PC-9 (cell line): ENCODE measurements at regions not wholly inside any gene's neighbourhood (a gene's known extent, or its start where the extent isn't known, plus 50 kb on each side); places are given as distances from the start of the nearest gene placed in this dataset.

Experiments used
- BruUV-seq: library from RNA; stranded (reverse); fragments of 400-500 nt; replicated peaks from 2 replicates; lab custom pipeline; 2021; lab: Mats Ljungman, UMichigan
- CTCF ChIA-PET: fragments of 300-600 bp; sonication (Branson Sonifier 250); formaldehyde crosslinking; loops from one replicate; lab custom pipeline; 2022; ENCODE audit warnings: antibody characterized with exemption; lab: Charles Lee
- POLR2A ChIA-PET: fragments of 300-600 bp; sonication (Branson Sonifier 250); formaldehyde crosslinking; loops from one replicate; lab custom pipeline; 2022; ENCODE audit warnings: antibody characterized with exemption; ENCODE audit not compliant: unreplicated experiment; lab: Charles Lee
- DNase-seq, 2 experiments: peaks; one replicate each; pipeline versions ENCODE4 v3.0.0 to v3.0.0-alpha.2; 2015 to 2022; ENCODE audit warnings: mixed read lengths in 1 of 2
- H2AFZ ChIP-seq: fragments of 200-600 bp; sonication (generic); 2 replicates; pipeline ENCODE4 v1.8.1; 2017; ENCODE audit warnings: antibody characterized with exemption
- H3F3A ChIP-seq: fragments of 200-600 bp; sonication (generic); 2 replicates; pipeline ENCODE4 v1.8.1; 2017; ENCODE audit warnings: antibody characterized with exemption, mild to moderate bottlenecking, low read depth; ENCODE audit not compliant: insufficient read depth
- H3K27ac ChIP-seq: fragments of 200-600 bp; sonication (generic); 2 replicates; pipeline ENCODE4 v1.6.1; 2016; ENCODE audit warnings: mixed run types
- H3K27me3 ChIP-seq: fragments of 200-600 bp; sonication (generic); 2 replicates; pipeline ENCODE4 v1.6.1; 2016; ENCODE audit warnings: low read depth, mixed run types; ENCODE audit not compliant: insufficient read depth
- H3K36me3 ChIP-seq: fragments of 200-600 bp; sonication (generic); 2 replicates; pipeline ENCODE4 v1.6.1; 2016; ENCODE audit warnings: low read depth, mixed run types
- H3K4me1 ChIP-seq: fragments of 200-600 bp; sonication (generic); replicated peaks from 2 replicates; pipeline ENCODE4 v1.6.1; 2016; ENCODE audit warnings: mixed run types; ENCODE audit not compliant: insufficient read depth
- H3K4me2 ChIP-seq: fragments of 200-600 bp; sonication (generic); 2 replicates; pipeline ENCODE4 v1.6.1; 2017; ENCODE audit warnings: mixed run types
- H3K4me3 ChIP-seq: fragments of 200-600 bp; sonication (generic); 2 replicates; pipeline ENCODE4 v1.6.1; 2016; ENCODE audit warnings: mixed run types
- H3K79me2 ChIP-seq: fragments of 200-600 bp; sonication (generic); 2 replicates; pipeline ENCODE4 v1.6.1; 2017; ENCODE audit warnings: low read depth, mixed run types
- H3K9me2 ChIP-seq: fragments of 200-600 bp; sonication (generic); 2 replicates; pipeline ENCODE4 v1.8.1; 2017; ENCODE audit warnings: mild to moderate bottlenecking; ENCODE audit not compliant: insufficient read depth
- H3K9me3 ChIP-seq: fragments of 200-600 bp; sonication (generic); 2 replicates; pipeline ENCODE4 v1.8.1; 2016; ENCODE audit warnings: low read depth; ENCODE audit not compliant: insufficient read depth
- H4K20me1 ChIP-seq: fragments of 200-600 bp; sonication (generic); 2 replicates; pipeline ENCODE4 v1.8.1; 2017; ENCODE audit not compliant: insufficient read depth
- CTCF ChIP-seq: fragments of 200-600 bp; sonication (generic); conservative IDR thresholded peaks from 2 replicates; pipeline ENCODE4 v1.6.1; 2017; ENCODE audit warnings: mixed run types, antibody characterized with exemption, mild to moderate bottlenecking, moderate library complexity
- EZH2 ChIP-seq: fragments of 200-600 bp; sonication (generic); IDR thresholded peaks from 2 replicates; pipeline ENCODE4 v1.8.0; 2017; ENCODE audit warnings: antibody characterized with exemption, low read depth
- intact Hi-C: fragments of 100-400 bp; cut with micrococcal nuclease; formaldehyde crosslinking; loops from one replicate; pipeline ENCODE4 v1.10.0; 2022; ENCODE audit not compliant: unreplicated experiment

- Histone ChIP-seq H3K27me3 (peaks cover 95% of the 10 kb centered on the region), H3K27ac (no peak overlapping the region), H2AFZ (no peak overlapping the region), H3K4me1 (no peaks in the 10 kb centered on the region), H3K36me3 (no peaks in the 10 kb centered on the region), H3K79me2 (no peaks in the 10 kb centered on the region), H4K20me1 (0 out of 2 replicates have a peak, but pooled peaks cover 6% of the 10 kb centered on the region), H3K9me3 (no peaks in the 10 kb centered on the region), H3K4me2 (no peak overlapping the region), H3K9me2 (no peaks in the 10 kb centered on the region), H3F3A (no peaks in the 10 kb centered on the region), H3K4me3 (no peak overlapping the region)
- TF ChIP-seq CTCF (no peak), EZH2 (no peak)
- DNase-seq = no peak
- ChIA-PET POLR2A (no interaction called here), CTCF (no interaction called here)
- intact Hi-C loops = no loop called here
- no TSS peak for BruUV-seq
Measured at GRCh38 chr16:86965331-86965730, 351.9 kb downstream of the C16orf95 start.

GRCh38 chr16:86965840-86966550 lies 351.2 kb downstream of the C16orf95 start:
- Histone ChIP-seq H3K27ac (no peak overlapping the region), H3K4me3 (no peak overlapping the region), H4K20me1 (no peaks in the 10 kb centered on the region), H3K9me2 (no peaks in the 10 kb centered on the region), H3K36me3 (no peaks in the 10 kb centered on the region), H3F3A (no peaks in the 10 kb centered on the region), H2AFZ (no peak overlapping the region), H3K79me2 (no peaks in the 10 kb centered on the region), H3K4me1 (no peaks in the 10 kb centered on the region), H3K27me3 (peaks cover 95% of the 10 kb centered on the region), H3K4me2 (no peak overlapping the region), H3K9me3 (no peaks in the 10 kb centered on the region)
- no peak for DNase-seq
- POLR2A ChIA-PET = no interaction called here
- no TSS peak for BruUV-seq
- CTCF ChIA-PET = no interaction called here
- TF ChIP-seq EZH2 = no peak
- intact Hi-C loops = no loop called here

- Histone ChIP-seq H4K20me1 (no peaks in the 10 kb centered on the region), H3K4me3 (no peak overlapping the region), H3K79me2 (no peaks in the 10 kb centered on the region), H3K9me3 (no peaks in the 10 kb centered on the region), H3F3A (no peaks in the 10 kb centered on the region), H3K9me2 (no peaks in the 10 kb centered on the region), H3K27me3 (peaks cover 95% of the 10 kb centered on the region), H3K4me1 (no peaks in the 10 kb centered on the region), H3K27ac (no peak overlapping the region), H3K4me2 (no peak overlapping the region), H3K36me3 (no peaks in the 10 kb centered on the region), H2AFZ (no peak overlapping the region)
- no TSS peak for BruUV-seq
- ChIA-PET POLR2A (interaction anchor here (0.7 kb wide), 1 partner anchor 351 kb away, joined by 6 read pairs; the partner anchor contains the start of gene C16orf95), CTCF (no interaction called here)
- intact Hi-C loops = no loop called here
- DNase-seq = no peak
- no peak for TF ChIP-seq EZH2
- TF ChIP-seq CTCF = no peak
Measured at GRCh38 chr16:86966777-86967176, 350.4 kb downstream of the C16orf95 start.
